Esophagus mucosa (tissue), 1 donor: ENCODE measurements at regions not wholly inside any gene's neighbourhood (a gene's known extent, or its start where the extent isn't known, plus 50 kb on each side); places are given as distances from the start of the nearest gene placed in this dataset.
A peak's percentile ranks its signal among the peaks of the same experiment; 100 is the strongest.
"Not testable (repeated sequence)": the region's sequence is repeated elsewhere in the genome, so short reads cannot be mapped to it uniquely, and the experiment has no call there.

Source experiments
- ATAC-seq: fragments of 200-7000 bp; cut with Tn5 transposase; one replicate; pipeline ENCODE4 v1.9.1; 2020
- donor health status: DM: yes; HTN: yes; CAD: no.

GRCh38 chr16:87040169-87041117, 276.7 kb downstream of the C16orf95 start:
- ATAC-seq = no peak

GRCh38 chr16:87041286-87041685, 275.9 kb downstream of the C16orf95 start:
- ATAC-seq = no peak

- ATAC-seq = no peak
Observed at GRCh38 chr16:87042551-87043230, 274.5 kb downstream of the C16orf95 start.

- ATAC-seq = no peak
Observed at GRCh38 chr16:87043231-87044031, 273.8 kb downstream of the C16orf95 start.

GRCh38 chr16:87044032-87044382, 273.2 kb downstream of the C16orf95 start:
- ATAC-seq = no peak

GRCh38 chr16:87044829-87045228, 272.4 kb downstream of the C16orf95 start:
- ATAC-seq = no peak

- ATAC-seq = no peak
Observed at GRCh38 chr16:87045466-87046216, 271.6 kb downstream of the C16orf95 start.

- no peak for ATAC-seq
Observed at GRCh38 chr16:87046235-87046634, 271.0 kb downstream of the C16orf95 start.

GRCh38 chr16:87047221-87048037, 269.8 kb downstream of the C16orf95 start:
- no peak for ATAC-seq

- no peak for ATAC-seq
Observed at GRCh38 chr16:87048038-87048729, 269.0 kb downstream of the C16orf95 start.

- no peak for ATAC-seq
Observed at GRCh38 chr16:87048730-87049115, 268.5 kb downstream of the C16orf95 start.

GRCh38 chr16:87049216-87049615, 268.0 kb downstream of the C16orf95 start:
- not testable (repeated sequence) for ATAC-seq

GRCh38 chr16:87050142-87050541, 267.1 kb downstream of the C16orf95 start:
- ATAC-seq = no peak

GRCh38 chr16:87051526-87052320, 265.5 kb downstream of the C16orf95 start:
- ATAC-seq = no peak

- ATAC-seq = no peak
Observed at GRCh38 chr16:87052506-87052905, 264.7 kb downstream of the C16orf95 start.

GRCh38 chr16:87053016-87053982, 263.9 kb downstream of the C16orf95 start:
- peak; percentile 20 for ATAC-seq

GRCh38 chr16:87054154-87054553, 263.0 kb downstream of the C16orf95 start:
- no peak for ATAC-seq

- no peak for ATAC-seq
Observed at GRCh38 chr16:87054856-87055255, 262.3 kb downstream of the C16orf95 start.

GRCh38 chr16:87056083-87056482, 261.1 kb downstream of the C16orf95 start:
- ATAC-seq = no peak
